Muscle of leg (tissue), 3 donors: ENCODE measurements at regions not wholly inside any gene's neighbourhood (a gene's known extent, or its start where the extent isn't known, plus 50 kb on each side); places are given as distances from the start of the nearest gene placed in this dataset.
A peak's percentile ranks its signal among the peaks of the same experiment; 100 is the strongest.

Source experiments
- DNase-seq: peaks from one replicate; pipeline ENCODE4 v3.0.0; 2013
- H3K27ac ChIP-seq: one replicate; pipeline ENCODE4 v1.5.1; 2013; ENCODE audit warnings: mild to moderate bottlenecking, low read length, control low read depth
- H3K27me3 ChIP-seq: one replicate; pipeline ENCODE4 v1.6.1; 2013; ENCODE audit warnings: low read length; ENCODE audit not compliant: control insufficient read depth, insufficient read depth
- H3K36me3 ChIP-seq: one replicate; pipeline ENCODE4 v1.6.1; 2013; ENCODE audit warnings: low read length; ENCODE audit not compliant: control insufficient read depth, insufficient read depth
- H3K4me1 ChIP-seq: one replicate; pipeline ENCODE4 v1.6.1; 2013; ENCODE audit warnings: low read length; ENCODE audit not compliant: control insufficient read depth, insufficient read depth
- H3K4me3 ChIP-seq: one replicate; pipeline ENCODE4 v1.5.1; 2013; ENCODE audit warnings: low read length, control low read depth
- H3K9me3 ChIP-seq: replicated peaks from 2 replicates; pipeline ENCODE4 v1.6.1; 2013; ENCODE audit warnings: low read depth, low read length; ENCODE audit not compliant: control insufficient read depth
- WGBS: methylation state at CpG from one replicate; pipeline ENCODE4 v1.1.5; 2013; ENCODE audit warnings: missing lambda C conversion rate; ENCODE audit not compliant: insufficient coverage; 5-methylcytosine and 5-hydroxymethylcytosine counted together

- H3K27ac ChIP-seq: no peak overlapping the region
- H3K27me3 ChIP-seq: no peaks in the 10 kb centered on the region
- no peak for DNase-seq
- no peaks in the 10 kb centered on the region for H3K9me3 ChIP-seq
- no peaks in the 10 kb centered on the region for H3K4me1 ChIP-seq
- no peaks in the 10 kb centered on the region for H3K36me3 ChIP-seq
- no peak overlapping the region for H3K4me3 ChIP-seq
- 100% methylated on average over 1 of the region's 2 CpGs for WGBS
These were observed 147.1 kb upstream of the ATP1B1 start for GRCh38 chr1:168959382-168959781.

- Histone ChIP-seq H3K4me3 (no peak overlapping the region), H3K27me3 (no peaks in the 10 kb centered on the region), H3K9me3 (no peaks in the 10 kb centered on the region), H3K4me1 (no peaks in the 10 kb centered on the region), H3K36me3 (no peaks in the 10 kb centered on the region), H3K27ac (no peak overlapping the region)
- no CpG with 5 or more reads among the region's 1 CpG for WGBS
- no peak for DNase-seq
These were observed 146.4 kb upstream of the ATP1B1 start for GRCh38 chr1:168960114-168960513.

DNA sequence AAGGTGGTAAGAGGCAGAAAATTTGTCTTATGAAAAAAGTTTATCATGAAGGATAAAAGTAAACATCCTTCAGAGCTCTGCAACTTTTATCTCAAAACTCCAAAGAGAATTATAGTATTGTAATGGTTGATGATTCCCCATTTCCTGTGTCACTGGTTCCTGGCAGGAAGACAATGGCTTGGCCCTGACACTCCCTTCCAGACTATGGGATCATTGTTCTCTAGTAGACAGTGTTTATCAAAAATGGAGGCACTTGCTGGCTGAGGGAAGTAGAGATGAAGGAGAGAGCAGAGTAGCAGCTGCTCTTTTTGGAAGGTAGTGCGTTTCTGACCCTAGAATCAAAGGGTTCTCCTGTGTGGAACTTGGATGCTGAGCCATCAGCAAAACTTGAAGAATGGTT lies 145.9 kb upstream of the ATP1B1 start:
- no peak for DNase-seq
- Histone ChIP-seq H3K36me3 (no peaks in the 10 kb centered on the region), H3K4me1 (no peaks in the 10 kb centered on the region), H3K27ac (no peak overlapping the region), H3K9me3 (no peaks in the 10 kb centered on the region), H3K4me3 (no peak overlapping the region), H3K27me3 (no peaks in the 10 kb centered on the region)
- WGBS: 67% methylated on average over 1 of the region's 1 CpG

GRCh38 chr1:168963601-168964000 lies 142.9 kb upstream of the ATP1B1 start:
- peak; percentile 35 for DNase-seq
- no peak overlapping the region for H3K27ac ChIP-seq
- no peaks in the 10 kb centered on the region for H3K9me3 ChIP-seq
- 60% methylated on average over 1 of the region's 2 CpGs for WGBS
- no peak overlapping the region for H3K4me3 ChIP-seq
- H3K27me3 ChIP-seq: no peaks in the 10 kb centered on the region
- no peaks in the 10 kb centered on the region for H3K36me3 ChIP-seq
- H3K4me1 ChIP-seq: no peaks in the 10 kb centered on the region

DNA sequence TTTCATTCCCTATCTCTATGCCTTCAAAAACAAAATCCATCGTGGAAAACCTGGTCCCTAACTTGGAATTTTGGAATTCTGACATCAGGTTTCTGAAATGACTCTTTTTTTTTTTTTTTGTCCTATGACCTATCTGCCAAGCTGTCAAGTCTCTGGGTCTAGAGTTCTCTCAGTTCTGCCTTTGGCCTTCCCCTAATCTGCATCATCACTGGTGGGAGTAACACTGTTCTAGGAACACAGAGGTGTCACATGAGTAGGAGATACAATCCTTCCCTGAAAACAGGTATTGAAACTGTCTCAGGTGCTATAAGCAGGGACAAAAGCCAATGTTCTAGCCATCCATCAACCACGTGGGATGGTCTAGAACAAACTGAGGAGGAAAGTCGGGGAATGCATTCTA lies 142.0 kb upstream of the ATP1B1 start:
- Histone ChIP-seq H3K4me3 (no peak overlapping the region), H3K9me3 (no peaks in the 10 kb centered on the region), H3K27me3 (no peaks in the 10 kb centered on the region), H3K27ac (no peak overlapping the region), H3K36me3 (no peaks in the 10 kb centered on the region), H3K4me1 (no peaks in the 10 kb centered on the region)
- 100% methylated on average over 1 of the region's 3 CpGs for WGBS
- DNase-seq: no peak

DNA sequence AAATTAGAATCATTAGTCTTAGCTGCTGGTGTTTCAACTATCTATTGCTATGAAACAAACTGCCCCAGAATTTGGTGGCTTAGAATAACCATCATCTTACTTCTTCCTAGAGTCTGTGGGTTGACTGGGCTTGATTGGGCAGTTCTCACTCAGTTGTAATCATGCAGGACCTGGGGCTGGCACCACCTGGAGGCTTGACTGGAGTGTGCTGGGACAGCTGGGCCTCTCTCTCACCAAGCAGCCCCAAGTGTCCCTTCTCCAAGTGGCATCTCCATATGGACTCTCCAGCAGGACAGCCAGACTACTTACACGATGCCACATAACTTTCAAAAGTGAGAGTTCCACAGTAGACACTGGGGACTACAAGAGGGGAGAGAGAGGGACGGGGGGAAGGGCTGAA lies 140.3 kb upstream of the ATP1B1 start:
- Histone ChIP-seq H3K27me3 (no peaks in the 10 kb centered on the region), H3K4me3 (no peak overlapping the region), H3K9me3 (no peaks in the 10 kb centered on the region), H3K36me3 (no peaks in the 10 kb centered on the region), H3K4me1 (no peaks in the 10 kb centered on the region), H3K27ac (no peak overlapping the region)
- no peak for DNase-seq
- WGBS: no CpG with 5 or more reads among the region's 2 CpGs

GRCh38 chr1:168966636-168967035 lies 139.9 kb upstream of the ATP1B1 start:
- Histone ChIP-seq H3K4me3 (no peak overlapping the region), H3K9me3 (no peaks in the 10 kb centered on the region), H3K27me3 (no peaks in the 10 kb centered on the region), H3K36me3 (no peaks in the 10 kb centered on the region), H3K4me1 (no peaks in the 10 kb centered on the region), H3K27ac (no peak overlapping the region)
- no CpG with 5 or more reads among the region's 2 CpGs for WGBS
- no peak for DNase-seq

DNA sequence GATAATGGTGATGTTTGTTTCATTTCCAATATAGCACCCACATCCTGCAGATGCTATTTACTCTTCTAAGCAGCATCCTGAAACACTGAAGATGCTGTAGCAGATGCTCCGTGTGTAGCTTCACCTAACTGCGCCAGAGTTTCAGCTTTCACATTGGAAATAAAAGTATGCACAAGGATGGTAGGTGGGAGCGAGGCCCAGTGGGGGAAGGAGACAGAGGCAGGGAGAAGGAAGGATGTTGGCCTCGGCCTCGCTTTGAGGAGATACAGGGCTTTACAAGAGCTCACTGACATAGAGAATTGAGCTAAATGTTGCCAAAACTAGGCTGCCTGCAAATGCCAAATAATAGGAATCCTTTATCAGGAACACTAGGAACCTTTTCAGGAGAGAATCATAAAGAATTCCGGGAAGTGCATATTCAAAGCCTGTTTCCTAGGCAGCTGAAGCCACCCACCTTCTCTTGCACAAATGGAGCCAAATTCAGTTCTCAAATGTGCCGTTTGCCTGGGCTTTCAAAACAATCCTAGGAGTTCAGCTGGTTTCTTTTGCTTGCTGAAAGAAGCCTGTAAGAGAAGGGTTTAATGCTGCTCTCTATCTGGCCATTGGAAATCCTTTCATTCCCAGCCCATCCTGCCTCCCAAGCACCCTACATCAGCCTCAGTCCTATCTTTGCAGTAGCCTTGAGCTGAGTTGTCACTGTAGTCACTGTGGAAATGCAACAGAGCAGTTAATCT lies 135.4 kb upstream of the ATP1B1 start:
- peaks cover 2% of the 10 kb centered on the region for H3K4me1 ChIP-seq
- no peak overlapping the region for H3K27ac ChIP-seq
- no peaks in the 10 kb centered on the region for H3K27me3 ChIP-seq
- peak; percentile 56 for DNase-seq
- WGBS: 19% methylated on average over 4 of the region's 7 CpGs
- no peak overlapping the region for H3K4me3 ChIP-seq
- H3K36me3 ChIP-seq: no peaks in the 10 kb centered on the region
- no peaks in the 10 kb centered on the region for H3K9me3 ChIP-seq

GRCh38 chr1:168972225-168972624 lies 134.3 kb upstream of the ATP1B1 start:
- no peaks in the 10 kb centered on the region for H3K36me3 ChIP-seq
- no peak for DNase-seq
- H3K9me3 ChIP-seq: no peaks in the 10 kb centered on the region
- no peaks in the 10 kb centered on the region for H3K27me3 ChIP-seq
- no peak overlapping the region for H3K27ac ChIP-seq
- H3K4me3 ChIP-seq: no peak overlapping the region
- 90% methylated on average over 3 of the region's 4 CpGs for WGBS
- H3K4me1 ChIP-seq: peaks cover 2% of the 10 kb centered on the region

GRCh38 chr1:168972887-168973286 lies 133.6 kb upstream of the ATP1B1 start:
- Histone ChIP-seq H3K27me3 (no peaks in the 10 kb centered on the region), H3K27ac (no peak overlapping the region), H3K9me3 (no peaks in the 10 kb centered on the region), H3K4me1 (peaks cover 2% of the 10 kb centered on the region), H3K4me3 (no peak overlapping the region), H3K36me3 (no peaks in the 10 kb centered on the region)
- peak; percentile 57 for DNase-seq
- 14% methylated on average over 1 of the region's 2 CpGs for WGBS

DNA sequence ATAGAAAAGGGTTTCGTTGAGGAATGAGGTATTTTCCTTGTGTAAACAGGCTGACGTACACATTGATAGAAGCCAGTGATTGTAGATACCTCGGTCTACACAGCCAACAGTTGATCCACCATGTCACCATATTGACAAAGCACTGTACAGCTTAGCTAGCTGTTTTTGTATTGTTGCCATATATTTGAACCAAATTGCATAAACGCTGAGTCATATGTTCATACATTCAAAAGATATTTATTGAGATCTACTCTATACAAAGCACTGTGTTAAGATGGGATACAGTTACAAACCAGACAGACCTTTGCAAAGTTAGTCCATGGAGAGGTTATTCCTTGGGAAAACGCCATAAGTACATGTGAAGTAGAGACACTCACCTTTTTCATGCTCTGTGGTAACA lies 132.4 kb upstream of the ATP1B1 start:
- Histone ChIP-seq H3K27ac (no peak overlapping the region), H3K4me1 (peaks cover 2% of the 10 kb centered on the region), H3K27me3 (no peaks in the 10 kb centered on the region), H3K4me3 (no peak overlapping the region), H3K36me3 (no peaks in the 10 kb centered on the region), H3K9me3 (no peaks in the 10 kb centered on the region)
- WGBS: 100% methylated on average over 1 of the region's 5 CpGs
- no peak for DNase-seq
